ENCODE measurements at regions not wholly inside any gene's neighbourhood (a gene's known extent, or its start where the extent isn't known, plus 50 kb on each side); places are given as distances from the start of the nearest gene placed in this dataset.

- Histone ChIP-seq H3K4me3 (ENCODE audit: insufficient read depth, low read length, poor library complexity, severe bottlenecking) (no peak overlapping the region), H3K36me3 (ENCODE audit: low read length) (no peaks in the 10 kb centered on the region), H3K4me2 (ENCODE audit: low read depth, low read length, poor library complexity, severe bottlenecking) (no peak overlapping the region), H3K27ac (ENCODE audit: low read depth, low read length) (no peak overlapping the region), H3K9ac (ENCODE audit: low read length) (no peak overlapping the region), H3K9me2 (replicated peaks; ENCODE audit: insufficient read depth, low read length) (no peaks in the 10 kb centered on the region), H3K27me3 (ENCODE audit: low read length) (no peaks in the 10 kb centered on the region), H4K20me1 (ENCODE audit: low read depth, low read length) (no peaks in the 10 kb centered on the region), H3K79me2 (ENCODE audit: insufficient read depth, low read length) (no peaks in the 10 kb centered on the region), H3F3A (ENCODE audit: insufficient read depth) (no peaks in the 10 kb centered on the region), H2AFZ (ENCODE audit: low read depth, low read length, severe bottlenecking) (no peak overlapping the region), H3K9me3 (ENCODE audit: insufficient read depth, low read length) (no peaks in the 10 kb centered on the region)
- no peak for TF ChIP-seq CTCF (IDR thresholded peaks at IDR 0.05; ENCODE audit: insufficient read depth, low read length, poor library complexity, severe bottlenecking)
- TF ChIP-seq EZH2phosphoT487 (conservative IDR thresholded peaks at IDR 0.05; ENCODE audit: low read length), result no peak
Measured at GRCh38 chr5:42361315-42361688, 61.9 kb upstream of the GHR start.

GRCh38 chr5:42366051-42366450, 57.2 kb upstream of the GHR start:
- Histone ChIP-seq H3K27ac (ENCODE audit: low read depth, low read length) (no peak overlapping the region), H3K27me3 (ENCODE audit: low read length) (no peaks in the 10 kb centered on the region), H3F3A (ENCODE audit: insufficient read depth) (no peaks in the 10 kb centered on the region), H3K9me2 (replicated peaks; ENCODE audit: insufficient read depth, low read length) (no peaks in the 10 kb centered on the region), H3K36me3 (ENCODE audit: low read length) (no peaks in the 10 kb centered on the region), H3K4me2 (ENCODE audit: low read depth, low read length, poor library complexity, severe bottlenecking) (no peak overlapping the region), H3K79me2 (ENCODE audit: insufficient read depth, low read length) (no peaks in the 10 kb centered on the region), H4K20me1 (ENCODE audit: low read depth, low read length) (no peaks in the 10 kb centered on the region), H3K9me3 (ENCODE audit: insufficient read depth, low read length) (no peaks in the 10 kb centered on the region), H3K4me3 (ENCODE audit: insufficient read depth, low read length, poor library complexity, severe bottlenecking) (no peak overlapping the region), H3K9ac (ENCODE audit: low read length) (no peak overlapping the region), H2AFZ (ENCODE audit: low read depth, low read length, severe bottlenecking) (no peak overlapping the region)
- TF ChIP-seq EZH2phosphoT487 (conservative IDR thresholded peaks at IDR 0.05; ENCODE audit: low read length), result no peak
- TF ChIP-seq CTCF (IDR thresholded peaks at IDR 0.05; ENCODE audit: insufficient read depth, low read length, poor library complexity, severe bottlenecking), result no peak
